Neural progenitor cell (in vitro differentiated cells): ENCODE measurements at regions not wholly inside any gene's neighbourhood (a gene's known extent, or its start where the extent isn't known, plus 50 kb on each side); places are given as distances from the start of the nearest gene placed in this dataset.

Experiments
- DNase-seq: peaks from one replicate; pipeline ENCODE4 v3.0.0-alpha.2; 2016; ENCODE audit warnings: low spot score
- H2AFZ ChIP-seq: fragments of 200-600 bp; sonication (generic); replicated peaks from 2 replicates; pipeline ENCODE4 v1.6.1; 2016; ENCODE audit warnings: antibody characterized with exemption
- H3F3A ChIP-seq: fragments of 200-600 bp; sonication (generic); 2 replicates; pipeline ENCODE4 v1.6.1; 2016; ENCODE audit warnings: antibody characterized with exemption, low read depth
- H3K27ac ChIP-seq: fragments of 200-600 bp; sonication (generic); 2 replicates; pipeline ENCODE4 v1.5.1; 2016; ENCODE audit warnings: mild to moderate bottlenecking
- H3K27me3 ChIP-seq: fragments of 200-600 bp; sonication (generic); 2 replicates; pipeline ENCODE4 v1.6.1; 2016; ENCODE audit warnings: mild to moderate bottlenecking, moderate library complexity
- H3K36me3 ChIP-seq: fragments of 200-600 bp; sonication (generic); 2 replicates; pipeline ENCODE4 v1.5.1; 2016
- H3K4me1 ChIP-seq: fragments of 200-600 bp; sonication (generic); 2 replicates; pipeline ENCODE4 v1.6.1; 2016; ENCODE audit warnings: mixed run types
- H3K4me2 ChIP-seq: fragments of 200-600 bp; sonication (generic); 2 replicates; pipeline ENCODE4 v1.6.1; 2016
- H3K4me3 ChIP-seq: fragments of 200-600 bp; sonication (generic); 2 replicates; pipeline ENCODE4 v1.5.1; 2016
- H3K79me2 ChIP-seq: fragments of 200-600 bp; sonication (generic); 2 replicates; pipeline ENCODE4 v1.6.1; 2016; ENCODE audit warnings: low read depth
- H3K9ac ChIP-seq: fragments of 200-600 bp; sonication (generic); 2 replicates; pipeline ENCODE4 v1.6.1; 2016
- H3K9me3 ChIP-seq: fragments of 200-600 bp; sonication (generic); 2 replicates; pipeline ENCODE4 v1.5.1; 2016; ENCODE audit warnings: low read depth
- H4K20me1 ChIP-seq: fragments of 200-600 bp; sonication (generic); 2 replicates; pipeline ENCODE4 v1.6.1; 2016; ENCODE audit warnings: low read depth
- H3K27ac Mint-ChIP-seq: 3 replicates; pipeline ENCODE4 v1.8.0; 2021; ENCODE audit warnings: mixed read lengths
- H3K27me3 Mint-ChIP-seq: 2 replicates; pipeline ENCODE4 v1.8.0; 2022; ENCODE audit warnings: low read depth, mild to moderate bottlenecking, inconsistent platforms, moderate library complexity, mixed read lengths; ENCODE audit not compliant: insufficient read depth
- H3K36me3 Mint-ChIP-seq: 3 replicates; pipeline ENCODE4 v1.8.0; 2021; ENCODE audit warnings: mixed read lengths
- H3K4me1 Mint-ChIP-seq: 3 replicates; pipeline ENCODE4 v1.8.0; 2021; ENCODE audit warnings: mixed read lengths
- H3K4me3 Mint-ChIP-seq: 3 replicates; pipeline ENCODE4 v1.8.0; 2021; ENCODE audit warnings: mild to moderate bottlenecking, moderate library complexity, mixed read lengths
- H3K9me3 Mint-ChIP-seq: 3 replicates; pipeline ENCODE4 v1.8.0; 2020; ENCODE audit warnings: mixed read lengths
- CTCF ChIP-seq: fragments of 200-600 bp; sonication (generic); IDR thresholded peaks from 2 replicates; pipeline ENCODE4 v1.5.1; 2017; ENCODE audit warnings: antibody characterized with exemption, mild to moderate bottlenecking
- EZH2 ChIP-seq: fragments of 200-600 bp; sonication (generic); IDR thresholded peaks from 2 replicates; pipeline ENCODE4 v1.6.1; 2017; ENCODE audit warnings: antibody characterized with exemption, mild to moderate bottlenecking, moderate library complexity
- EZH2phosphoT487 ChIP-seq: fragments of 200-600 bp; sonication (generic); IDR thresholded peaks from 2 replicates; pipeline ENCODE4 v1.6.1; 2017; ENCODE audit warnings: antibody characterized with exemption

- H3K4me1 Mint-ChIP-seq: peaks cover 14% of the 10 kb centered on the region
- Histone ChIP-seq H4K20me1 (no peaks in the 10 kb centered on the region), H3K9ac (no peak overlapping the region), H3K4me3 (no peak overlapping the region), H3K36me3 (no peaks in the 10 kb centered on the region), H3K4me1 (peaks cover 16% of the 10 kb centered on the region), H3K27ac (no peak overlapping the region), H3F3A (no peaks in the 10 kb centered on the region), H2AFZ (no peak overlapping the region), H3K27me3 (no peaks in the 10 kb centered on the region), H3K79me2 (no peaks in the 10 kb centered on the region), H3K9me3 (no peaks in the 10 kb centered on the region), H3K4me2 (no peak overlapping the region)
- DNase-seq: no peak
- H3K9me3 Mint-ChIP-seq: peaks cover 4% of the 10 kb centered on the region
- no peak overlapping the region for H3K27ac Mint-ChIP-seq
- TF ChIP-seq EZH2 (no peak), EZH2phosphoT487 (no peak), CTCF (no peak)
- H3K4me3 Mint-ChIP-seq: no peak overlapping the region
- H3K36me3 Mint-ChIP-seq: no peaks in the 10 kb centered on the region
- H3K27me3 Mint-ChIP-seq: no peaks in the 10 kb centered on the region
Observed at GRCh38 chr22:48359613-48359965, 1468.1 kb downstream of the BRD1 start.

- H3K4me1 Mint-ChIP-seq: peaks cover 14% of the 10 kb centered on the region
- peaks cover 4% of the 10 kb centered on the region for H3K9me3 Mint-ChIP-seq
- TF ChIP-seq CTCF (no peak), EZH2phosphoT487 (no peak), EZH2 (no peak)
- no peak overlapping the region for H3K27ac Mint-ChIP-seq
- no peak overlapping the region for H3K9ac ChIP-seq
- DNase-seq: no peak
- H2AFZ ChIP-seq: no peak overlapping the region
- H3K36me3 ChIP-seq: no peaks in the 10 kb centered on the region
- H3K4me2 ChIP-seq: no peak overlapping the region
- H3K4me3 ChIP-seq: no peak overlapping the region
- no peaks in the 10 kb centered on the region for H3K27me3 Mint-ChIP-seq
- H3F3A ChIP-seq: no peaks in the 10 kb centered on the region
- H3K4me1 ChIP-seq: peaks cover 16% of the 10 kb centered on the region
- H3K4me3 Mint-ChIP-seq: no peak overlapping the region
- H3K79me2 ChIP-seq: no peaks in the 10 kb centered on the region
- H3K36me3 Mint-ChIP-seq: no peaks in the 10 kb centered on the region
- no peak overlapping the region for H3K27ac ChIP-seq
- H3K27me3 ChIP-seq: no peaks in the 10 kb centered on the region
- no peaks in the 10 kb centered on the region for H3K9me3 ChIP-seq
- no peaks in the 10 kb centered on the region for H4K20me1 ChIP-seq
Observed at GRCh38 chr22:48358886-48359612, 1468.6 kb downstream of the BRD1 start.

- H3K9me3 ChIP-seq: no peaks in the 10 kb centered on the region
- no peaks in the 10 kb centered on the region for H3K36me3 Mint-ChIP-seq
- no peak overlapping the region for H3K4me3 Mint-ChIP-seq
- H3K9me3 Mint-ChIP-seq: peaks cover 4% of the 10 kb centered on the region
- H3K27me3 ChIP-seq: no peaks in the 10 kb centered on the region
- H2AFZ ChIP-seq: no peak overlapping the region
- no peak for TF ChIP-seq EZH2
- TF ChIP-seq CTCF: no peak
- TF ChIP-seq EZH2phosphoT487: no peak
- no peak overlapping the region for H3K9ac ChIP-seq
- no peaks in the 10 kb centered on the region for H4K20me1 ChIP-seq
- H3K27ac ChIP-seq: no peak overlapping the region
- no peak overlapping the region for H3K4me2 ChIP-seq
- no peak for DNase-seq
- no peak overlapping the region for H3K4me3 ChIP-seq
- H3F3A ChIP-seq: no peaks in the 10 kb centered on the region
- H3K27ac Mint-ChIP-seq: no peak overlapping the region
- H3K79me2 ChIP-seq: no peaks in the 10 kb centered on the region
- peaks cover 16% of the 10 kb centered on the region for H3K4me1 ChIP-seq
- no peaks in the 10 kb centered on the region for H3K27me3 Mint-ChIP-seq
- H3K36me3 ChIP-seq: no peaks in the 10 kb centered on the region
- peaks cover 17% of the 10 kb centered on the region for H3K4me1 Mint-ChIP-seq
Observed at GRCh38 chr22:48357961-48358360, 1469.7 kb downstream of the BRD1 start.
